H9 (cell line): ENCODE measurements at regions not wholly inside any gene's neighbourhood (a gene's known extent, or its start where the extent isn't known, plus 50 kb on each side); places are given as distances from the start of the nearest gene placed in this dataset.

ENCODE experiments used
- DNase-seq: peaks from one replicate; pipeline ENCODE4 v3.0.0-alpha.2; 2017
- H2AFZ ChIP-seq: one replicate; pipeline ENCODE4 v1.6.1; 2013; ENCODE audit warnings: mild to moderate bottlenecking, low read length, control low read depth, moderate library complexity
- H2AK5ac ChIP-seq: 2 replicates; pipeline ENCODE4 v1.6.1; 2013; ENCODE audit warnings: low read length, control low read depth, mixed read lengths; ENCODE audit not compliant: insufficient read length
- H2BK120ac ChIP-seq: one replicate; pipeline ENCODE4 v1.6.1; 2013; ENCODE audit warnings: low read depth, mild to moderate bottlenecking, low read length, control low read depth, inconsistent platforms; ENCODE audit not compliant: poor library complexity, severe bottlenecking
- H2BK12ac ChIP-seq: 2 replicates; pipeline ENCODE4 v1.6.1; 2013; ENCODE audit warnings: low read length, control low read depth, mixed read lengths, low read depth; ENCODE audit not compliant: insufficient read length
- H2BK15ac ChIP-seq: 2 replicates; pipeline ENCODE4 v1.6.1; 2013; ENCODE audit warnings: low read depth, low read length, control low read depth
- H2BK20ac ChIP-seq: one replicate; pipeline ENCODE4 v1.6.1; 2013; ENCODE audit warnings: low read depth, mild to moderate bottlenecking, low read length, control low read depth, inconsistent platforms; ENCODE audit not compliant: poor library complexity, severe bottlenecking
- H2BK5ac ChIP-seq: 2 replicates; pipeline ENCODE4 v1.6.1; 2013; ENCODE audit warnings: low read length, control low read depth, mixed read lengths; ENCODE audit not compliant: insufficient read length
- H3K14ac ChIP-seq: 2 replicates; pipeline ENCODE4 v1.6.1; 2013; ENCODE audit warnings: low read length, control low read depth; ENCODE audit not compliant: insufficient read depth
- H3K18ac ChIP-seq: 2 replicates; pipeline ENCODE4 v1.6.1; 2013; ENCODE audit warnings: low read depth, mild to moderate bottlenecking, mixed read lengths, low read length, control low read depth; ENCODE audit not compliant: insufficient read length
- H3K23ac ChIP-seq: 2 replicates; pipeline ENCODE4 v1.6.1; 2013; ENCODE audit warnings: low read length, control low read depth, mixed read lengths, low read depth; ENCODE audit not compliant: insufficient read length
- H3K23me2 ChIP-seq: 2 replicates; pipeline ENCODE4 v1.6.1; 2013; ENCODE audit warnings: low read depth, mild to moderate bottlenecking, mixed read lengths, low read length, control low read depth; ENCODE audit not compliant: insufficient read length, poor library complexity, severe bottlenecking
- H3K27ac ChIP-seq: 2 replicates; pipeline ENCODE4 v1.5.1; 2013; ENCODE audit warnings: low read length, control low read depth, mixed read lengths, low read depth; ENCODE audit not compliant: insufficient read length
- H3K27me3 ChIP-seq: 2 replicates; pipeline ENCODE4 v1.6.1; 2013; ENCODE audit warnings: low read length, control low read depth, inconsistent platforms; ENCODE audit not compliant: insufficient read depth
- H3K4ac ChIP-seq: 2 replicates; pipeline ENCODE4 v1.6.1; 2013; ENCODE audit warnings: low read depth, mild to moderate bottlenecking, control low read depth, inconsistent platforms, low read length, moderate library complexity
- H3K4me1 ChIP-seq: 2 replicates; pipeline ENCODE4 v1.6.1; 2013; ENCODE audit warnings: low read length, control low read depth, inconsistent platforms; ENCODE audit not compliant: insufficient read depth
- H3K4me2 ChIP-seq: 2 replicates; pipeline ENCODE4 v1.6.1; 2013; ENCODE audit warnings: low read length, control low read depth, mixed read lengths; ENCODE audit not compliant: insufficient read length, insufficient read depth
- H3K56ac ChIP-seq: 2 replicates; pipeline ENCODE4 v1.6.1; 2013; ENCODE audit warnings: low read depth, mild to moderate bottlenecking, mixed read lengths, low read length, control low read depth; ENCODE audit not compliant: insufficient read length
- H3K79me1 ChIP-seq: 2 replicates; pipeline ENCODE4 v1.6.1; 2013; ENCODE audit warnings: low read depth, mild to moderate bottlenecking, moderate library complexity, low read length, control low read depth, inconsistent platforms; ENCODE audit not compliant: insufficient read depth, poor library complexity, severe bottlenecking
- H3K79me2 ChIP-seq: 2 replicates; pipeline ENCODE4 v1.6.1; 2013; ENCODE audit warnings: low read length, control low read depth, inconsistent platforms; ENCODE audit not compliant: insufficient read depth
- H3K9ac ChIP-seq: 2 replicates; pipeline ENCODE4 v1.6.1; 2013; ENCODE audit warnings: low read length, control low read depth, mixed read lengths; ENCODE audit not compliant: insufficient read length; ENCODE audit errors: extremely low read depth
- H3K9me3 ChIP-seq: one replicate; pipeline ENCODE4 v1.6.1; 2013; ENCODE audit warnings: low read depth, low read length, inconsistent platforms; ENCODE audit not compliant: control insufficient read depth
- H3T11ph ChIP-seq: one replicate; pipeline ENCODE4 v1.6.1; 2013; ENCODE audit warnings: mild to moderate bottlenecking, low read length, control low read depth, inconsistent platforms
- H4K20me1 ChIP-seq: one replicate; pipeline ENCODE4 v1.6.1; 2013; ENCODE audit not compliant: control insufficient read depth, insufficient read length, insufficient read depth
- H4K5ac ChIP-seq: 2 replicates; pipeline ENCODE4 v1.6.1; 2013; ENCODE audit warnings: low read depth, mild to moderate bottlenecking, mixed read lengths, low read length, control low read depth; ENCODE audit not compliant: insufficient read length
- H4K8ac ChIP-seq: replicated peaks from 2 replicates; pipeline ENCODE4 v1.6.1; 2013; ENCODE audit warnings: low read length, control low read depth, mixed read lengths, low read depth; ENCODE audit not compliant: insufficient read length
- H4K91ac ChIP-seq: 2 replicates; pipeline ENCODE4 v1.6.1; 2013; ENCODE audit warnings: low read depth, mild to moderate bottlenecking, moderate library complexity, mixed read lengths, low read length, control low read depth; ENCODE audit not compliant: insufficient read length
- H3K27ac Mint-ChIP-seq, 3 experiments: 2 replicates in 2 of 3; 3 replicates in 1 of 3; pipeline ENCODE4 v1.8.0; 2020 to 2021; ENCODE audit warnings: mixed read lengths in 3 of 3, mild to moderate bottlenecking in 1 of 3, moderate library complexity in 1 of 3
- H3K27me3 Mint-ChIP-seq: 2 replicates; pipeline ENCODE4 v1.8.0; 2021; ENCODE audit warnings: low read depth, mild to moderate bottlenecking, moderate library complexity, mixed read lengths
- H3K36me3 Mint-ChIP-seq, 3 experiments: 2 replicates in 2 of 3; 3 replicates in 1 of 3; pipeline ENCODE4 v1.8.0; 2020 to 2021; ENCODE audit warnings: low read depth in 3 of 3, mixed read lengths in 3 of 3; ENCODE audit not compliant: insufficient read depth in 1 of 3
- H3K4me1 Mint-ChIP-seq, 2 experiments: 2 replicates each; pipeline ENCODE4 v1.8.0; 2020; ENCODE audit warnings: mixed read lengths in 2 of 2
- H3K4me3 Mint-ChIP-seq, 2 experiments: 2 replicates in 1 of 2; 3 replicates in 1 of 2; pipeline ENCODE4 v1.8.0; 2020 to 2021; ENCODE audit warnings: mild to moderate bottlenecking in 2 of 2, mixed read lengths in 2 of 2, moderate library complexity in 1 of 2
- H3K9me3 Mint-ChIP-seq, 2 experiments: 2 replicates in 1 of 2; 3 replicates in 1 of 2; pipeline ENCODE4 v1.8.0; 2020; ENCODE audit warnings: mild to moderate bottlenecking in 2 of 2, mixed read lengths in 2 of 2, moderate library complexity in 1 of 2
- CTCF ChIP-seq: fragments of 200-600 bp; sonication (generic); conservative IDR thresholded peaks from 3 replicates; pipeline ENCODE4 v1.8.0; 2021; ENCODE audit warnings: antibody characterized with exemption, mild to moderate bottlenecking
- WGBS: extraction: QIAGEN DNeasy Blood & Tissue Kit; methylation state at CpG from one replicate; pipeline ENCODE4 v1.1.7; 2013; ENCODE audit warnings: missing lambda C conversion rate, low lambda C conversion rate, mixed read lengths; ENCODE audit not compliant: insufficient read length; ENCODE audit errors: extremely low coverage; 5-methylcytosine and 5-hydroxymethylcytosine counted together

- no peak for DNase-seq
- Histone ChIP-seq H3K4me1 (peaks cover 3% of the 10 kb centered on the region; the same call in 1 of the 2 replicates), H3K4me2 (no peak overlapping the region), H3K9me3 (no peaks in the 10 kb centered on the region), H3K27me3 (no peaks in the 10 kb centered on the region), H2BK120ac (no peak overlapping the region), H3K79me1 (no peaks in the 10 kb centered on the region), H4K20me1 (no peaks in the 10 kb centered on the region), H3K4ac (no peak overlapping the region), H3K23ac (no peak overlapping the region), H3T11ph (no peak overlapping the region), H2AK5ac (no peak overlapping the region), H2BK5ac (no peak overlapping the region), H4K5ac (no peak overlapping the region), H3K56ac (no peak overlapping the region), H3K18ac (no peak overlapping the region), H4K91ac (no peak overlapping the region), H3K14ac (no peak overlapping the region), H3K79me2 (no peaks in the 10 kb centered on the region), H3K27ac (no peak overlapping the region), H4K8ac (no peak overlapping the region), H3K9ac (no peak overlapping the region), H3K23me2 (no peaks in the 10 kb centered on the region), H2BK20ac (no peak overlapping the region), H2AFZ (no peak overlapping the region), H2BK15ac (no peak overlapping the region), H2BK12ac (no peak overlapping the region)
- no peak for TF ChIP-seq CTCF
- Mint-ChIP-seq H3K27me3 (peaks cover 9% of the 10 kb centered on the region), H3K9me3 (no peaks in the 10 kb centered on the region), H3K36me3 (no peaks in the 10 kb centered on the region), H3K27ac (no peak overlapping the region), H3K4me1 (peaks cover 9% of the 10 kb centered on the region in 2 experiments), H3K4me3 (no peak overlapping the region)
- WGBS: no CpG with 5 or more reads among the region's 6 CpGs
Measured at GRCh38 chr7:26608402-26608801, 256.0 kb downstream of the SKAP2 start.
